OCI-LY3 (cell line): ENCODE measurements at regions not wholly inside any gene's neighbourhood (a gene's known extent, or its start where the extent isn't known, plus 50 kb on each side); places are given as distances from the start of the nearest gene placed in this dataset.

ENCODE experiments used
- H2AFZ ChIP-seq: fragments of 200-600, 300-600 bp; shearing (Covaris generic); 2 replicates; pipeline ENCODE4 v1.6.0; 2014; ENCODE audit warnings: antibody characterized with exemption, low read depth, low read length
- H3K27ac ChIP-seq: fragments of 200-600, 300-600 bp; sonication (generic); 2 replicates; pipeline ENCODE4 v1.5.1; 2014; ENCODE audit warnings: mild to moderate bottlenecking, low read length, moderate library complexity, mixed read lengths
- H3K27me3 ChIP-seq: fragments of 200-600, 300-600 bp; sonication (generic); 2 replicates; pipeline ENCODE4 v1.6.1; 2014; ENCODE audit warnings: low read depth, low read length, mixed read lengths
- H3K36me3 ChIP-seq: fragments of 200-600, 300-600 bp; sonication (generic); replicated peaks from 2 replicates; pipeline ENCODE3; 2014; ENCODE audit warnings: low read depth, low read length, mixed read lengths
- H3K4me1 ChIP-seq: fragments of 300-600, 200-600 bp; sonication (generic); 2 replicates; pipeline ENCODE4 v1.6.1; 2014; ENCODE audit warnings: low read length, mixed read lengths
- H3K4me2 ChIP-seq: fragments of 200-600, 300-600 bp; sonication (generic); 2 replicates; pipeline ENCODE4 v1.6.1; 2014; ENCODE audit warnings: low read length, mixed read lengths
- H3K4me3 ChIP-seq: fragments of 300-600, 200-600 bp; sonication (generic); 2 replicates; pipeline ENCODE4 v1.5.1; 2014; ENCODE audit warnings: antibody characterized with exemption, mild to moderate bottlenecking, low read length, moderate library complexity
- H3K79me2 ChIP-seq: fragments of 300-600, 200-600 bp; shearing (Covaris generic); 2 replicates; pipeline ENCODE4 v1.6.1; 2014; ENCODE audit warnings: mild to moderate bottlenecking, low read length, mixed read lengths
- H3K9ac ChIP-seq: fragments of 300-600, 200-600 bp; shearing (Covaris generic); 2 replicates; pipeline ENCODE4 v1.6.0; 2014; ENCODE audit warnings: mild to moderate bottlenecking, low read length, moderate library complexity
- H3K9me3 ChIP-seq: fragments of 200-600, 300-600 bp; shearing (Covaris generic); 2 replicates; pipeline ENCODE4 v1.6.1; 2014; ENCODE audit warnings: low read length, mixed read lengths; ENCODE audit not compliant: insufficient read depth
- H4K20me1 ChIP-seq: fragments of 200-600, 300-600 bp; sonication (generic); 2 replicates; pipeline ENCODE4 v1.6.1; 2016; ENCODE audit warnings: low read length, mixed read lengths; ENCODE audit not compliant: insufficient read depth
- CTCF ChIP-seq: fragments of 200-600, 300-600 bp; sonication (generic); IDR thresholded peaks from 2 replicates; pipeline ENCODE4 v1.5.1; 2014; ENCODE audit warnings: antibody characterized with exemption, low read length, low read depth
- EZH2phosphoT487 ChIP-seq: fragments of 200-600 bp; shearing (Covaris generic); IDR thresholded peaks from 2 replicates; pipeline ENCODE4 v1.6.1; 2018; ENCODE audit warnings: antibody characterized with exemption, mixed run types, low read depth

GRCh38 chr11:110966131-110966530 lies 253.9 kb upstream of the ARHGAP20 start:
- Histone ChIP-seq H4K20me1 (no peaks in the 10 kb centered on the region), H3K4me3 (no peak overlapping the region), H3K79me2 (no peaks in the 10 kb centered on the region), H2AFZ (no peak overlapping the region), H3K9me3 (no peaks in the 10 kb centered on the region), H3K4me1 (peaks cover 11% of the 10 kb centered on the region), H3K4me2 (no peak overlapping the region), H3K27me3 (peaks cover 32% of the 10 kb centered on the region), H3K36me3 (no peaks in the 10 kb centered on the region), H3K27ac (no peak overlapping the region), H3K9ac (no peak overlapping the region)
- TF ChIP-seq EZH2phosphoT487 = no peak
- no peak for TF ChIP-seq CTCF

- Histone ChIP-seq H4K20me1 (no peaks in the 10 kb centered on the region), H3K27me3 (peaks cover 18% of the 10 kb centered on the region), H3K4me1 (peaks cover under 1% of the 10 kb centered on the region), H3K4me3 (no peak overlapping the region), H3K4me2 (no peak overlapping the region), H3K79me2 (no peaks in the 10 kb centered on the region), H3K9me3 (no peaks in the 10 kb centered on the region), H3K27ac (no peak overlapping the region), H3K36me3 (no peaks in the 10 kb centered on the region), H3K9ac (no peak overlapping the region), H2AFZ (no peak overlapping the region)
- TF ChIP-seq EZH2phosphoT487 (no peak), CTCF (no peak)
Measured at GRCh38 chr11:110962921-110963320, 250.7 kb upstream of the ARHGAP20 start.

GRCh38 chr11:110960167-110960566 lies 247.9 kb upstream of the ARHGAP20 start:
- Histone ChIP-seq H3K4me3 (no peak overlapping the region), H3K36me3 (no peaks in the 10 kb centered on the region), H2AFZ (no peak overlapping the region), H4K20me1 (no peaks in the 10 kb centered on the region), H3K9ac (no peak overlapping the region), H3K9me3 (no peaks in the 10 kb centered on the region), H3K27me3 (peaks cover 18% of the 10 kb centered on the region), H3K79me2 (no peaks in the 10 kb centered on the region), H3K27ac (no peak overlapping the region), H3K4me2 (no peak overlapping the region), H3K4me1 (no peaks in the 10 kb centered on the region)
- TF ChIP-seq EZH2phosphoT487 (no peak), CTCF (no peak)

- no peaks in the 10 kb centered on the region for H3K79me2 ChIP-seq
- H4K20me1 ChIP-seq = no peaks in the 10 kb centered on the region
- H2AFZ ChIP-seq = no peak overlapping the region
- TF ChIP-seq EZH2phosphoT487 = no peak
- no peaks in the 10 kb centered on the region for H3K9me3 ChIP-seq
- H3K36me3 ChIP-seq = no peaks in the 10 kb centered on the region
- H3K27me3 ChIP-seq = peaks cover 14% of the 10 kb centered on the region; the same call in 1 of the 2 replicates
- no peak overlapping the region for H3K4me2 ChIP-seq
- H3K4me3 ChIP-seq = no peak overlapping the region
- no peaks in the 10 kb centered on the region for H3K4me1 ChIP-seq
- H3K27ac ChIP-seq = no peak overlapping the region
- H3K9ac ChIP-seq = no peak overlapping the region
Measured at GRCh38 chr11:110958216-110958615, 246.0 kb upstream of the ARHGAP20 start.

GRCh38 chr11:110955776-110956175 lies 243.5 kb upstream of the ARHGAP20 start:
- no peak overlapping the region for H3K9ac ChIP-seq
- no peak overlapping the region for H3K4me3 ChIP-seq
- H3K4me2 ChIP-seq = no peak overlapping the region
- no peaks in the 10 kb centered on the region for H3K36me3 ChIP-seq
- no peaks in the 10 kb centered on the region for H3K79me2 ChIP-seq
- H3K27me3 ChIP-seq = no peaks in the 10 kb centered on the region
- no peak overlapping the region for H3K27ac ChIP-seq
- no peak overlapping the region for H2AFZ ChIP-seq
- H3K4me1 ChIP-seq = no peaks in the 10 kb centered on the region
- H4K20me1 ChIP-seq = no peaks in the 10 kb centered on the region
- no peak for TF ChIP-seq CTCF
- TF ChIP-seq EZH2phosphoT487 = no peak
- H3K9me3 ChIP-seq = no peaks in the 10 kb centered on the region
